Suprapubic skin (tissue), 4 donors: ENCODE measurements at regions not wholly inside any gene's neighbourhood (a gene's known extent, or its start where the extent isn't known, plus 50 kb on each side); places are given as distances from the start of the nearest gene placed in this dataset.

Experiments
- EP300 ChIP-seq: sonication (generic); formaldehyde crosslinking; IDR thresholded peaks from one replicate; pipeline ENCODE4 v1.6.1; 2017; ENCODE audit warnings: antibody characterized with exemption
- POLR2A ChIP-seq, 2 donors: fragments of 450-650 bp; IDR thresholded peaks; one replicate each; pipeline ENCODE4 v1.6.1; 2017; ENCODE audit warnings: antibody characterized with exemption in 2 of 2, mild to moderate bottlenecking in 2 of 2, moderate library complexity in 2 of 2
- POLR2AphosphoS5 ChIP-seq, 3 donors: sonication (generic); formaldehyde crosslinking; IDR thresholded peaks; one replicate each; pipeline ENCODE4 v1.6.1; 2017; ENCODE audit warnings: antibody characterized with exemption in 3 of 3

DNA sequence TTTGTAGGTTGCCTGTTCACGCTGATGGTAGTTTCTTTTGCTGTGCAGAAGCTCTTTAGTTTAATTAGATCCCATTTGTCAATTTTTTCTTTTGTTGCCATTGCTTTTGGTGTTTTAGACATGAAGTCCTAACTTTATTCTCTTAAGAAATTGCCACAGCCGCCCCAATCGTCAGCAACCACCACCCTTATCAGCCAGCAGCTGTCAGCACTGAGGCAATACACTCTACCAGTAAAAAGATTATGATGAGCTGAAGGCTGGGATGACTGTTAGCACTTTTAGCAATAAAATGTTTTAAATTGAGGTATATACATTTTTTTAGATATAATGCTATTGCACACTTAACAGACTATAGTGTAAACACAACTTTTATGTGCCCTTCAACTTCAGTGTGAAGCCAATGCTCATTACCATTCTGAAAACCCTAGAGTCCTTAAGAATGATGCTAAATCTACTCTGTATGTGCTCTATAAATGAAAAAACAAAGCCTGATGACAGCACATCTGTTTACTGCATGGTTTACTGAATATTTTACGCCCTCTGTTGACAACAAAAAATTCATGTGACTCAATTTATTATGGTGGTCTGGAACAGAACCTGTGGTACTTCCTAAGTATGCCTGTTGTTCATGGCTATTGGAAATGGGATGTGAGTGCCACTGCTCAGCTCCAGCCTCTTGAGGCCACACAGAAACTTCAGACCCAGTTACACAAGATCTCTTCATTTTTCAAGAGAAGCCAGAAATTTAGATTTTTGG lies 197.4 kb downstream of the DUSP6 start:
- TF ChIP-seq POLR2A (IDR thresholded peaks at IDR 0.05): no peak
- TF ChIP-seq EP300: no peak
- no peak for TF ChIP-seq POLR2AphosphoS5 (IDR thresholded peaks at IDR 0.05)
